ENCODE measurements at regions not wholly inside any gene's neighbourhood (a gene's known extent, or its start where the extent isn't known, plus 50 kb on each side); places are given as distances from the start of the nearest gene placed in this dataset.

GRCh38 chr5:136703706-136704105 lies 338.4 kb upstream of the TRPC7 start:
- TF ChIP-seq CTCF (IDR thresholded peaks at IDR 0.05) (no peak), POLR2A (IDR thresholded peaks at IDR 0.05) (no peak)

All from Peyer's patch (tissue), 4 donors.